NCI-H460 (cell line): ENCODE measurements at regions not wholly inside any gene's neighbourhood (a gene's known extent, or its start where the extent isn't known, plus 50 kb on each side); places are given as distances from the start of the nearest gene placed in this dataset.

ENCODE experiments used
- DNase-seq: peaks from one replicate; pipeline ENCODE4 v3.0.0-alpha.2; 2016; ENCODE audit warnings: low read depth; ENCODE audit errors: extremely low read depth

DNA sequence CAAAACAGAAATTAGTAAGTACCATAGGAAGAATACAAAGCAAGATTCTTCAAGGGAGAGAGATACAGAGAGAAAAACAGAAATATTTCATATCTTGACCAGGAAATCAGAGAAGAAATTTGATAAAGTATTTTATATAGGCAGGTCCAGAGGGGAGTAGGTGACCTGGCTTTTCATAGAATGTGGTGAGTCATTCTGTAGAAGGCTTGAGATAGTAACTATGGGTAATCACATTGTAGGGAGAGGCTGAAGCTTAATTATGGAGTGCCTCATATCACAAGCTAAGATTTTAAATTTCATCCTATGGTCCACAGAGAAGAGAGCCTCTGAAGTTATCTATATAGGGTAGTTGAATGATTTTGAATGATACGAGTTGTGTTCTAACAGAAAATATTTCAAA, 195.0 kb upstream of the CYRIA start:
- no peak for DNase-seq

DNA sequence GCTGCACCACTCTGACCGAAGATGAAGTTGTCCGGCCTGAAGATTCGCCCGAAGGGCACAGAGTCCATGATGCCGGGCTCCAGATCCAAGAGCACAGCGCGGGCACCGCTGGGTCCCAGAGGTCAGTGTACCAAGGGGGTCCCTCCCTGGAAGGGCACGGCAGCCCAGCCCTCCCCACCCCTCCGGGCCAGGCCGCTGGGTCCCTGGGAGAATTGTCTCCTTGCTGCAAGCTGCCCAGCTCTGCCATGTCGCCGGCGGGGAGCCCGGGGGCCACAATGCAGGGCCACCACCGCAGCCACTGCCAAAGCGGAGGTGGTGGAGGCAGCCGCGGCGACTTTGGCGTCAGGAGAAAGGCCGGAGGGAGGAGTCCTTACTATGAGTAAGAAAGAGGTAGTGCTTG, 189.5 kb upstream of the CYRIA start:
- no peak for DNase-seq

DNA sequence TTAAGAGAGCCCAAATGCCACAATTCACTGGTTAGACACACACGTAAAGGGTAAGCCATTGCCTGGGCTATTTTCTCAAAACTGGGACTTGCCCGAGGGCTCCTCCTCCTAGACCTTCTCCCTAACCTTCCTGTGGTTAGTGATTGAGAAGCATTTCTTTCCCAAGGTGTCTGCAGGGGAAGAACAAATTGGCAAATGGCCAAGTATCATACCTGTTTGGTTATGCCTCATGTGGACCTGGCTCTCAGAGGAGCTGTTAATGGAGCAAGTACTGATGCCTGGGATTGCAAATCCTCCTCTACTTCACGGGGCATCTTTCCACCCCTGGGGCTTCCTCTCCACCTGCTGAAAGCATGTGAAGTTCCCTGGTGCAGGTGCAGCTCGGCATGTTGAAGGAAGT, 187.5 kb upstream of the CYRIA start:
- no peak for DNase-seq

DNA sequence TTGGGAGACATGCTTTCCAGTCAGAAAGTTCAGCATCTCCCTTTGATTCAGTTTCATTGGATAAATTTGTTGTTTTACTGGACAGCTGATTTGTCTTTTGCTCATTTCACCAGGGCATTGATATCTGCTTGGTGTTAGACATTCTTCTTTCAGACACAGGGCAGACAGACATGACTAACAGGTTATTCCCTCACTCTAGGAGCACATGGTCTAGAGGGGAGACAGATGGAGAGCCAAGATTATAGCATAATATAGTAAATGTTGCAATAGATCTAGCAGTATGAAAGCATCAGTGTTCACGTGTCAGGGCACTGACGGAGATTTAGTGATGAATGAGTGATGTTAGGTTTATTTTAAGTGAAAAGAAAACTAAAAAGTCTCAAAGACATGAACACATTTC, 187.0 kb upstream of the CYRIA start:
- DNase-seq: no peak

DNA sequence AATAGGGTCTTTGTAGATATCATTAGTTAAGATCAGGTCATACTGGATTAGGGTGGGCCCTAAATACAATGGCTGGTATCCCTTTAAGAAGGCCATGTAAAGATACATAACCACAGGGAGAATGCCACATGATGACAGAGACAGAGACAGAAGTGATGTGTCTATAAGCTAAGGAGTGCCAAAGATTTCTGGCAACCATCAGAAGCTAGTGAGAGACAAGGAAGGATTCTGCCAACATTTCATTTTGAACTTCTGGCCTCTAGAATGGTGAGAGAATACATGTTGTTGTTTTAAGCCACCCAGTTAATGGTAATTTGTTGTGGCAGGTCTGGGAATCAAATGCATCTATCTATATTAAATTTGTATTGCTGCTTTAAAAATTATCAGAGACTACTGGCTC, 185.5 kb upstream of the CYRIA start:
- DNase-seq: no peak

DNA sequence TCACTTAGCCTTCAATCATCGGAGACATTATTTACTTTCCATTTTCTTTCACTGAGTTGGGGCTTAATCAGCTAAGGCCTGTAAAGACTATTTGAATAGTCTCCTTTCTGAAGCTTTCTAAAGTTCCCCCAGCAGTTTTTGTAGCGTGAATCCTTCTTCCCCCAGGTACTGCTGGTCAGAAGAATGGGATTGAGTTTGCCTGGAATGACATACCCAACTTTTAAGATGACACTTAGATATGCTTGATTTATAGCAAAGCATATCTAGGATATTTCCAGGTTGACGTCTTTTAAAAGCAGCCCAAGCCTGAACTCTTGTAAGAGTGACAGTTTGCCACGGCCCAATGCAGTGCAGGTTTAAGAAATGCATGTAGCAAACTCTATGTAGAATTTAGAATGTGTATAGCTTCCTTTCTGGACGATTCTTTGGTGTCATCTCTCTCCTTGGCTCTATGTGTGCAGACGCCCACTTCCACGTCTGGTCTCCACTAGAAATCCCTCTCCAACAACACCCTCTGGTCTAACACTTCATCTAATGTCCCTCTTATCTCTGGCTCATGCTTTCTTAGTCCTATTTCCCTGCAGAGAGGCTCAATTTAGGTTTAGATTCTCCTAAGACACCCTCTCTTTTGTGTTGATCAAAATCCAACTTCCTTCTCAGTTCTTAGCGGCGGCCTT, 175.0 kb upstream of the CYRIA start:
- no peak for DNase-seq

DNA sequence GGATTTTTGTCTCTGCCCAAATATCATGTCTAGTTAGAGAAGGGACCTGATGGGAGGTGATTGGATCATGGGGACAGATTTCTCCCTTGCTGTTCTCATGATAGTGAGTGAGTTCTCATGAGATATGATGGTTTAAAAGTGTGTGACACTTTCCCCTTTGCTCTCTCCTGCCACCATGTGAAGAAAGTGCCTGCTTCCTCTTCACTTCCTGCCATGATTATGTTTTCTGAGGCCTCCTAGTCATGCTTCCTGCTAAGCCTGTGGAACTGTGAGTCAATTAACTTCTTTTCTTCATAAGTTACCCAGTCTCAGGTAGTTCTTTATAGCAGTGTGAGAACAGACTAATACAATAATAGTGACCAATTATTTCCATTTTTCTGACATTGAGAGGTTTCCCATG, 167.3 kb upstream of the CYRIA start:
- DNase-seq: no peak

DNA sequence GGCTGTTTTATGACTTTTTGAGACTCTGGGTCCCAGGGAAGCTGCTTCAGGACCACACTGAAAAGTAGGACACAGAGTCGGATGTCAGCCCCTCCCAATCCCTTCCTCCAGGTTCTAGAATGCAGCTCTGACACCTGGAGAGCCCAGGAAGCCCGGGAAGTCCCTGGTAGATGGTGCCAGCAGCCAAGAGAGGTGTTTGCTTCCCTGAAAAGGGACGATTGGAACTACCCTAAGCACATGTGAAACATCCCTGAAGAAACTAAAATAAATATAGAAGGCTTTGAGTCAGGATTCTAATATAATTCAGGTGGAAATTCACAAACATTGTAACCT, 163.2 kb upstream of the CYRIA start:
- DNase-seq: no peak

DNA sequence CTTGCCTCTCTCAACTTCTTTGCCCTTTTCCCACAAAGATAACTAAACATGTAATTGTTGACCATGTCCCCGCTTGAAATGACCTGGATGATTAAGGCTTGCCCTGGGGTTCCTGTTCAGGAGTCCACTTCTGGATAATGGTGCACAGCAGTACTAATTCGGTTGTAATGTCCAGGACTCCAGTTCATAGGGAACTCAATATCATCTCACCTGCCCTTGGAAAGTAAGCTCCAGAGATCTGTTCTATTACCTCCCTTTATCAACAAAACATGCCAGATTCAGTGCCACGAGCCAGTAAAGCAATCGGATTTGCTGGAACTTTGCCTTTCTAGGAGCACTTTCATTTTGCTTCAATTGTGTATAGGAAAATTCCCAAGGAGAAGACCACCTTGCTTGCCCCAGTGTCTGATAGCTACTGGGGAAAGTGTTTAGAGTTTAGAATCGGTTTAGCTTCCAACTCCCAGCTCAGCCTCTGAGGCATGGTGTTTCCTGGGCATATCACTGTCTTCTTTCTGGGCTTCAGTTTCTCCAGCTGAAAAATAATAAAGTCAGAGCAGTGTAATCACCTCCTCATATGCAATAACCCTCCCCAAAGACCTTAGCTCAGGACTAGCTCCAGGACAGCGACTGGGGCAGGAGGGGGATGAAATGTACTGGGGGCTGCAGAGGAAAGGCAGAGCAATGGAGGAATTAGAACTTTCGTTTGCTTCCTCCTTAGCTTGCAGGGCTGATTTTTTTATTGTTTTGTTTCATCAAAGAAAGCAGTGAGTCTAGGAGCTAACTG, 162.6 kb upstream of the CYRIA start:
- DNase-seq: no peak

DNA sequence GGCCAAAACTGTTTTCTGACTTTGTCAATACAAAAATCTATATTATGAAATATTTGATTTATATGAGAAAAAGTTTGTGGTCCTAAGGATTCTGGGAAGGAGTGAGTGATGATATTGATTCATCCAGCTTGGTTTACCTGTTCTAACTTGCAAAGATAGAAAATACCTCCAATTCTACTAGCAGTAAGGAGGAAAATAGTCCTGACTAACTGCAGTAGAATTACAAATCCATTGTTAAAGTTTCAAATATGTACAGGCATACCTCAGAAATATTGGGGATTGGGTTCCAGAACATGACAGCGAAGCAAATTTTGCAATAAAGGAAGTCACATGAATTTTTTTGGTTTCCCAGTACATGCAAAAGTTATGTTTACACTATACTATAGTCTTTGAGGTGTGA, 158.8 kb upstream of the CYRIA start:
- DNase-seq: no peak

DNA sequence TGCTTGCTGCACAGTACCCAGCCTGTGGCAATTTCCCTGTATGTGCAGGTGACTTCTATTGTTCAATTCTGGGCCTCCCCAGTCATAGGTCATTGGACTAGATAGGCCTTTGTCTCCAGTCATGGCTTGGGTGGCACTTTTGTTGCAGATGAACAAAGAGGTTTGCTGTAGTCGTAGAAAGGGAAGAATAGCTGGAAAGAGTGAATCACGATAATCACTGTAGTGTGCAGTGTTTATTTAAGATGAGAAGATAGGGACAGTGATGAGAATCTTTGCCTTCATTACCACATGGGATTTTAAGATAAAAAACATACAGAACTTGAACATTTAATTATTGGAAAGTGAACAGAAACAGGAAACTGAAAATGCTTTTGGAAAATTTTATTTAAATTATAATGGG, 156.1 kb upstream of the CYRIA start:
- no peak for DNase-seq

DNA sequence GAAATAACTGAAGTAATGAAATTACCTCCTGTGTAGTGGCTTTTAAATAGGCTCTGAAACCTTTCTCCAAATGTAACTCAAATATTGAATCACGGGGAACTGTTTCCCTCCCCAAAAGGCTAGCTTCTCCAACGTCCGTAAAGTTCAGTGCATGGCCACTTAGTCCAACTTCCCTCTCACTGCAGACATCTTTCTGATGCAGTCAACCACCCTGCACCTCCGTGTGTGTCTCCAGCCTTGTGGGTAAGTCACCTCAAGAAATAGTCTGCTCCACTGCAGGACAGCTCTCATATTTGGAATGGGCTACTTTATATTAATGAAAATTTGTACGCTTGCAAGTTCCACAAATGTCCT, 152.5 kb upstream of the CYRIA start:
- DNase-seq: no peak

DNA sequence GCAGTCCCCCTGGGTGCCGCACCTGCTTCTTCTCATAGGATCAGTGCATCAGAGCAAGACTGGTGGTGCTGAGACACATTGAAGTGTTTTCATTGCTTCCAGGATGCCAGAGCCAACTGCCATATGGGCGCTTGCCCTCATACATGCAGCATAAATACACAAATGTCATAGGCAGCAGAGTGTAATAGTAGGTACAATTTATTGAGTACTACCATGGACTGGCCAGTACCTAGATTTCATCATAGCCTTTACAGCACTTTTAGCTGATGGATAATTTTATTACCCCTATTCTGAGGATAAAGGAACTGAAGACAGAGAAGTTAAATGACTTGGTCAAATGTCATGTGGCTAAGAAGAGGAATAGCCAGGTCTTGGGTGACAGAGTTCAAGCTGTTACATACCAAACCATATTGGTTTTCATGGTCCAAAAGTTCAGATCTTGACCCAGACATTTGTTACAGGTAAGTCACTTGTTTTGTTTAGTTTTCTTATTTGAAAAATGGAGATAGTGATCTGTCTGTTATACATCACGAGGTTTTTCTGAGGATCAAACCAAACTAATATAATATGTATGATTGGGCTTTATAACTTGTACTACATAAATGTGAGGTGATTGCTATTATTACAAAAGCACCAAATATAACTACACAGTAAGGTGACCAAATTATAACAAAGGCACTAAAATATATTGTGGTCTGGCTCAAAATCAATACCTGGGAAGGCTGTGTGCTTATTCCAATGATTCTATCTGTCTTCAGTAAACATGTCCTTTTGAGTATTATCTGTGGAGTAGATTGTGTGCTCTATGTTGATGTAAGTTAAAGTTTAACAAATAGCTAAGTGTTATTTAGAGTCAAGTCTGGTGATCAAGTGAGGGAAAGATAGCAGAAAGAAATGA, 151.9 kb upstream of the CYRIA start:
- no peak for DNase-seq

DNA sequence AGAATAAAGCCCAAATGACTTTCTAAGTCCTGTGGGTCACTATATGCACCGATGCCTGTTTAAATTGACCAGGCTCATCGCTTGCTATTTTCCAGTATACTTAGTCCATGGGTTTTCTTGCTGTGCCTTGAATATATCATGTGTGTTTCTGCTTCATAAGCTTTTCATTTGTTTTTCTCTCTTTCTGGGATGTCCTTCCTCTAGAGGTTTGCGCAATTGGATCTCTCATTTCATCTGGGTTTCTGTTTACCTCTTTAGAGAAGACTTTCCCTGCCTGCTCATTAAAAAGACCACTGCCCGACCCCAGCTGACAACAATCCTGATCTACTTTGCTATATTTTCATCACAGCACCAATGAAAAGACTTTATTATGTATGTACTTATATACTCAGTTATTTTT, 150.9 kb upstream of the CYRIA start:
- DNase-seq: no peak

DNA sequence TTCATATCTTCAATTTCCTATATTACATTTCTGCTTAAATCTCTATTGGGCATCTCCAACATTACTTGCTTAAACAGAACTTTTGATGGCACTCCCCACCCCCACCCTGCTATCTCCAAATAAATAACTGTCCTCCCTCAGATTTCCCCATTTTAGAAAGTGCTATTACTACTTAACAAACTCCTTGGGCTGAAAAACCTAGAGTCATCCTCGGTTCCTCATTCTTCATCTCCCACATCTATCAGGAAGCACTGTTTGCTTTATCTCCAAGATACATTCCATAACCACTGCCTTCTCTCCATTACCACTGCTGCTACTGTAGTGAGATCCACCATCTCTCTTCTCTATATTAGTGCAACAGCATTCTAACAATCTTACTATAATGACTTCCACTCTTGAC, 150.4 kb upstream of the CYRIA start:
- DNase-seq: no peak

DNA sequence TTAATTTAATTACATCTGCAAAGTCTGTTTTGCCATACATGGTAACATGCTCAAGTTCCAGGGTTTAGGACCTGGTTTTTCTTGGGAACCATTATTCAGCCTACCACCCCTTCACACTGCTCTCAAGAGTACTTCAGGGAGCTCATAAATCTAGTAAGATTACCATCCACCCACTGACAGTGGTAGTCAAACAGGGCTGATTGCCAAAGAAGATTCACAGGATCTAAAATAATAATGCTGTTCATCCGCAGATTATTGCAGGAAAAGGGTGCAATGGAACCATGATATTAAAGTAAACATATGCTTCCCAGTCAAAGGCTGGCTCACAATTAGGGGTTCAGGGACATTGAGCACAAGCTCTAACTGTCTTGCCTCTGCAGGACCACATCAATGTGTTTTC, 148.0 kb upstream of the CYRIA start:
- DNase-seq: no peak

DNA sequence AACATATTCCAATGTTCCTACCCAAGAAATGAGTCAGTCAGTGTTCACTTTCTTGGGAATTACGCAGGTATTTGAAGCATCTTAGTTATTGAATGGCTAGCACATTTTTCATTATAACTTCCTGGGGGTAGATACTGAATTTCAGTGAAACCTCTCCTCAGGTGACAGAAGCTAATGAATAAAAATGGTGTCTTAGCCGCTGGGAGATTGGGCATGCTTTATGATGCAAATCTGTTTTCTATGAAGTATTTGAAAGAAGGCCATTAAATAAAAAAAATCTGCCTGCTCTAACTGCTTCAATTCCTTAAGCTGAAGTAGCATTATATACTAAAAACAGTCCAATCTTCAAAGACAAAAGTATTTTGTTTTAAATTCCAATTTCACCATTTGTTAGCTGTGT, 132.8 kb upstream of the CYRIA start:
- no peak for DNase-seq

DNA sequence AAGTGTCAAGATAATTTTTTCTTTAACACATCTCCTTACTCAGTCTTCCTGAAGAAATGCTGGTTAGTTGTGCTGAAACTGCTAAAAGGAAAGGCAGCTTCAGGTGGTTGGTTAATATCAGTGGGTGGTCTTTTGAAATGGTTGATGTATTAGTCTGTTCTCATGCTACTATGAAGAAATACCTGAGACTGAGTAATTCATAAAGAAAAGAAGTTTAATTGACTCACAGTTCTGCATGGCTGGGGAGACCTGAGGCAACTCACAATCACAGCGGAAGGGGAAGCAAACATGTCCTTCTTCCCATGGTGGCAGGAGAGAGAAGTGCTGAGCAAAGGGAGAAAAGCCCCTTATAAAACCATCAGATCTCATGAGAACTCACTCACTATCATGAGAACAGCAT, 125.9 kb upstream of the CYRIA start:
- no peak for DNase-seq

DNA sequence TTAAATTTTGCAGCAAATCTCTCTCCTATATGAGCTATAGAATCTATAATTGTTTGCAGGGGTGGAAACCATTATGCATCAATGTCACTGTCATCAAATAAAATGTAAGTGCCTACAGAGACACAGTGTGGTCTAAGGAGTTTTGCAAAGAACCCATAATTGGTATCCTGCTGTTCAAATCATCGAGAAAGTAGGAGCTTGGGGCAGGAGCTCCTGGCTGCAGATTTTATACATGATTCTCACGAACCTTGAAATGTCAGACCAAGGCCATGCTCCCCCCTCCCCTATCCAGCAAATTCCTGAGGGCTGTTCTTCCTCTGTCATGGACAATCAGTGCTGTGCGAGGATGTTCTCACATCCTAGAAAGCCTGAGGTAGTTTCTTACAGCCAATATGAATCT, 119.5 kb upstream of the CYRIA start:
- DNase-seq: no peak

DNA sequence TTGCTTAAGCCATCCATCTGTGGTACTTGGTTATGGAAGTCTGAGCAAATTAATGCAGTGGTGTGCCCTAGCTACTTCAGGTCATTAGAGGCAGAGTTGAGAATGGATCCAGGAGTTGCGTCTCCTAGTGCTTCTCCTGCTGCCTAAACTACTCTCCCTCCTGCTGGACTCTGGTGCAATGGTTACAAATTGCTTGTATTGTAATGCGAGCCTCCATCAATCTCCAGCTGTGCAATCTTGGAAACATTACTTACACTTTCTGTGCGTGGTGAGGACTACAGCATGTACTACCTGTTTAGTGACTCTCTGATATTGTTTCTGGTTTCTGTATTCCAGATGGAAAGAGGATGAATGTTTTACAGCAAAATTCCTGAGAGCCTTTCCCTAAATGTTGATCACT, 119.0 kb upstream of the CYRIA start:
- DNase-seq: no peak

DNA sequence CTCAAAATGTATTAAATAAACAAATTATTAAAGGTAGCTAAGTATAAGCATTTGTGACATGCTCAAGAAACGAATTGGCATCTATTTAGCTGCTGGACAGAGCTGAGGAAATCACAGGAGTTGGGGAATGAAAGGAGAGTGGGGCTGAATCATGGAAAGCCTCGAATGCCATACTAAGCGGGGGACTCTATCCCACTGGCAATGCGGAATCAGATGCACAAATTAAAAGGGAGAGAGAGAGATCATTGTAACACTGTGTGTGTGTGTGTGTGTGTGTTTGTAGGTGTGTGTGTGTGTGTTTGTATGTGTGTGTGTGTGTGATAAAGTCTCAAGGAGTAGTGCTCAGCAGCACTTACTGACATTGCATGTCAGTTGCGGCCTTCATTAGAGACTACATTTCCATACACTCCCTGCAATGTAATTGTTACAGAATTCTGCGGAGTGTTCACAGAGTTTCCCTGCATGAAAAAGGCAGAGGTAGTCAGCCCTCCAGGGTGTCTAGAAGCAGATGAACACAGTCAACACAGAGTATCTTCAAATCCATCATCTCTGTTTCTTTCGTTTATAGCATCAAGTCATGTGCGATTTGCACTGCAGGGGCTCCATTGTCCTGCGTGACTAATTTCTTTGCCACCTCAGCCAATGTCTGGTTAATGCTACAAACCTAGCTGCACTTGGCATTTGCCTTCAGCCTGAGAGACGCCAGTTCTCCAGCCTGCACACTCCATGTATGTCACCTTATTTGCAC, 111.7 kb upstream of the CYRIA start:
- DNase-seq: no peak
